ENCODE measurements at regions not wholly inside any gene's neighbourhood (a gene's known extent, or its start where the extent isn't known, plus 50 kb on each side); places are given as distances from the start of the nearest gene placed in this dataset.

- no peak for ATAC-seq (ENCODE audit: insufficient read depth, low read depth)
- Histone ChIP-seq H3K27ac (ENCODE audit: low read length) (no peak overlapping the region), H3K9ac (ENCODE audit: low read depth, low read length) (no peak overlapping the region), H3K4me3 (ENCODE audit: low read depth in 1 of 2, low read length in 2 of 2) (no peak overlapping the region), H3K4me2 (ENCODE audit: insufficient read depth, low read length) (no peak overlapping the region), H3K9me3 (ENCODE audit: insufficient read depth, low read length, severe bottlenecking) (no peaks in the 10 kb centered on the region), H2AFZ (ENCODE audit: low read depth, low read length) (no peak overlapping the region), H3K79me2 (ENCODE audit: insufficient read depth, low read length) (no peaks in the 10 kb centered on the region), H3K27me3 (ENCODE audit: insufficient read depth, low read length, poor library complexity) (no peaks in the 10 kb centered on the region), H3K36me3 (ENCODE audit: insufficient read depth, low read length) (no peaks in the 10 kb centered on the region), H3K4me1 (ENCODE audit: insufficient read depth, low read length) (no peaks in the 10 kb centered on the region), H4K20me1 (ENCODE audit: insufficient read depth, low read length) (no peaks in the 10 kb centered on the region)
- TF ChIP-seq, protein P1, sequence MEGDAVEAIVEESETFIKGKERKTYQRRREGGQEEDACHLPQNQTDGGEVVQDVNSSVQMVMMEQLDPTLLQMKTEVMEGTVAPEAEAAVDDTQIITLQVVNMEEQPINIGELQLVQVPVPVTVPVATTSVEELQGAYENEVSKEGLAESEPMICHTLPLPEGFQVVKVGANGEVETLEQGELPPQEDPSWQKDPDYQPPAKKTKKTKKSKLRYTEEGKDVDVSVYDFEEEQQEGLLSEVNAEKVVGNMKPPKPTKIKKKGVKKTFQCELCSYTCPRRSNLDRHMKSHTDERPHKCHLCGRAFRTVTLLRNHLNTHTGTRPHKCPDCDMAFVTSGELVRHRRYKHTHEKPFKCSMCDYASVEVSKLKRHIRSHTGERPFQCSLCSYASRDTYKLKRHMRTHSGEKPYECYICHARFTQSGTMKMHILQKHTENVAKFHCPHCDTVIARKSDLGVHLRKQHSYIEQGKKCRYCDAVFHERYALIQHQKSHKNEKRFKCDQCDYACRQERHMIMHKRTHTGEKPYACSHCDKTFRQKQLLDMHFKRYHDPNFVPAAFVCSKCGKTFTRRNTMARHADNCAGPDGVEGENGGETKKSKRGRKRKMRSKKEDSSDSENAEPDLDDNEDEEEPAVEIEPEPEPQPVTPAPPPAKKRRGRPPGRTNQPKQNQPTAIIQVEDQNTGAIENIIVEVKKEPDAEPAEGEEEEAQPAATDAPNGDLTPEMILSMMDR (IDR thresholded peaks at IDR 0.05; ENCODE audit: borderline replicate concordance, extremely low read depth, low read length, poor library complexity, severe bottlenecking): no peak
- TF ChIP-seq EZH2 (IDR thresholded peaks at IDR 0.05; ENCODE audit: borderline replicate concordance, low read depth, low read length, severe bottlenecking): no peak
- DNase-seq: no peak
These were observed 325.9 kb upstream of the NT5C1B start for GRCh38 chr2:18915227-18915626.

- H3K4me2 ChIP-seq (ENCODE audit: insufficient read depth, low read length): no peak overlapping the region
- DNase-seq (no peak), ATAC-seq (ENCODE audit: insufficient read depth, low read depth) (no peak)
- no peaks in the 10 kb centered on the region for H3K27me3 ChIP-seq (ENCODE audit: insufficient read depth, low read length, poor library complexity)
- no peak overlapping the region for H2AFZ ChIP-seq (ENCODE audit: low read depth, low read length)
- H3K9ac ChIP-seq (ENCODE audit: low read depth, low read length): no peak overlapping the region
- no peak overlapping the region for H3K4me3 ChIP-seq (ENCODE audit: low read depth in 1 of 2, low read length in 2 of 2)
- TF ChIP-seq, protein P1 (IDR thresholded peaks at IDR 0.05; ENCODE audit: borderline replicate concordance, extremely low read depth, low read length, poor library complexity, severe bottlenecking): no peak
- TF ChIP-seq EZH2 (IDR thresholded peaks at IDR 0.05; ENCODE audit: borderline replicate concordance, low read depth, low read length, severe bottlenecking): no peak
- no peaks in the 10 kb centered on the region for H3K4me1 ChIP-seq (ENCODE audit: insufficient read depth, low read length)
- no peaks in the 10 kb centered on the region for H3K9me3 ChIP-seq (ENCODE audit: insufficient read depth, low read length, severe bottlenecking)
- no peaks in the 10 kb centered on the region for H3K79me2 ChIP-seq (ENCODE audit: insufficient read depth, low read length)
- H3K36me3 ChIP-seq (ENCODE audit: insufficient read depth, low read length): no peaks in the 10 kb centered on the region
- no peaks in the 10 kb centered on the region for H4K20me1 ChIP-seq (ENCODE audit: insufficient read depth, low read length)
- no peak overlapping the region for H3K27ac ChIP-seq (ENCODE audit: low read length)
These were observed 324.1 kb upstream of the NT5C1B start for GRCh38 chr2:18913512-18913911.

GRCh38 chr2:18912225-18912888, 323.0 kb upstream of the NT5C1B start:
- no peak overlapping the region for H3K27ac ChIP-seq (ENCODE audit: low read length)
- H3K9ac ChIP-seq (ENCODE audit: low read depth, low read length): no peak overlapping the region
- no peak overlapping the region for H3K4me3 ChIP-seq (ENCODE audit: low read depth in 1 of 2, low read length in 2 of 2)
- H3K79me2 ChIP-seq (ENCODE audit: insufficient read depth, low read length): no peaks in the 10 kb centered on the region
- H4K20me1 ChIP-seq (ENCODE audit: insufficient read depth, low read length): no peaks in the 10 kb centered on the region
- H3K4me1 ChIP-seq (ENCODE audit: insufficient read depth, low read length): no peaks in the 10 kb centered on the region
- no peak overlapping the region for H3K4me2 ChIP-seq (ENCODE audit: insufficient read depth, low read length)
- no peak for DNase-seq
- no peak for TF ChIP-seq EZH2 (IDR thresholded peaks at IDR 0.05; ENCODE audit: borderline replicate concordance, low read depth, low read length, severe bottlenecking)
- TF ChIP-seq, protein P1 (IDR thresholded peaks at IDR 0.05; ENCODE audit: borderline replicate concordance, extremely low read depth, low read length, poor library complexity, severe bottlenecking): no peak
- no peaks in the 10 kb centered on the region for H3K9me3 ChIP-seq (ENCODE audit: insufficient read depth, low read length, severe bottlenecking)
- H2AFZ ChIP-seq (ENCODE audit: low read depth, low read length): no peak overlapping the region
- no peaks in the 10 kb centered on the region for H3K36me3 ChIP-seq (ENCODE audit: insufficient read depth, low read length)
- H3K27me3 ChIP-seq (ENCODE audit: insufficient read depth, low read length, poor library complexity): no peaks in the 10 kb centered on the region
- no peak for ATAC-seq (ENCODE audit: insufficient read depth, low read depth)
